ENCODE measurements at regions not wholly inside any gene's neighbourhood (a gene's known extent, or its start where the extent isn't known, plus 50 kb on each side); places are given as distances from the start of the nearest gene placed in this dataset.

GRCh38 chr15:39511000-39511915 is 69.6 kb upstream of the THBS1 start:
- no peak overlapping the region for H3K4me2 ChIP-seq (ENCODE audit: low read depth, low read length, poor library complexity, severe bottlenecking)
- H3K9me2 ChIP-seq (replicated peaks; ENCODE audit: insufficient read depth, low read length): no peaks in the 10 kb centered on the region
- no peaks in the 10 kb centered on the region for H4K20me1 ChIP-seq (ENCODE audit: low read depth, low read length)
- H3K4me3 ChIP-seq (ENCODE audit: insufficient read depth, low read length, poor library complexity, severe bottlenecking): no peak overlapping the region
- no peaks in the 10 kb centered on the region for H3K79me2 ChIP-seq (ENCODE audit: insufficient read depth, low read length)
- no peaks in the 10 kb centered on the region for H3F3A ChIP-seq (ENCODE audit: insufficient read depth)
- H3K36me3 ChIP-seq (ENCODE audit: low read length): no peaks in the 10 kb centered on the region
- no peaks in the 10 kb centered on the region for H3K9me3 ChIP-seq (ENCODE audit: insufficient read depth, low read length)
- no peak overlapping the region for H3K9ac ChIP-seq (ENCODE audit: low read length)
- no peak for TF ChIP-seq EZH2phosphoT487 (conservative IDR thresholded peaks at IDR 0.05; ENCODE audit: low read length)
- TF ChIP-seq, protein P1, sequence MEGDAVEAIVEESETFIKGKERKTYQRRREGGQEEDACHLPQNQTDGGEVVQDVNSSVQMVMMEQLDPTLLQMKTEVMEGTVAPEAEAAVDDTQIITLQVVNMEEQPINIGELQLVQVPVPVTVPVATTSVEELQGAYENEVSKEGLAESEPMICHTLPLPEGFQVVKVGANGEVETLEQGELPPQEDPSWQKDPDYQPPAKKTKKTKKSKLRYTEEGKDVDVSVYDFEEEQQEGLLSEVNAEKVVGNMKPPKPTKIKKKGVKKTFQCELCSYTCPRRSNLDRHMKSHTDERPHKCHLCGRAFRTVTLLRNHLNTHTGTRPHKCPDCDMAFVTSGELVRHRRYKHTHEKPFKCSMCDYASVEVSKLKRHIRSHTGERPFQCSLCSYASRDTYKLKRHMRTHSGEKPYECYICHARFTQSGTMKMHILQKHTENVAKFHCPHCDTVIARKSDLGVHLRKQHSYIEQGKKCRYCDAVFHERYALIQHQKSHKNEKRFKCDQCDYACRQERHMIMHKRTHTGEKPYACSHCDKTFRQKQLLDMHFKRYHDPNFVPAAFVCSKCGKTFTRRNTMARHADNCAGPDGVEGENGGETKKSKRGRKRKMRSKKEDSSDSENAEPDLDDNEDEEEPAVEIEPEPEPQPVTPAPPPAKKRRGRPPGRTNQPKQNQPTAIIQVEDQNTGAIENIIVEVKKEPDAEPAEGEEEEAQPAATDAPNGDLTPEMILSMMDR (IDR thresholded peaks at IDR 0.05; ENCODE audit: insufficient read depth, low read length, poor library complexity, severe bottlenecking): no peak
- H3K27me3 ChIP-seq (ENCODE audit: low read length): no peaks in the 10 kb centered on the region
- H3K27ac ChIP-seq (ENCODE audit: low read depth, low read length): no peak overlapping the region
- H2AFZ ChIP-seq (ENCODE audit: low read depth, low read length, severe bottlenecking): no peak overlapping the region

GRCh38 chr15:39511916-39512260 is 69.0 kb upstream of the THBS1 start:
- no peaks in the 10 kb centered on the region for H3K9me3 ChIP-seq (ENCODE audit: insufficient read depth, low read length)
- TF ChIP-seq EZH2phosphoT487 (conservative IDR thresholded peaks at IDR 0.05; ENCODE audit: low read length): no peak
- TF ChIP-seq, protein P1 (IDR thresholded peaks at IDR 0.05; ENCODE audit: insufficient read depth, low read length, poor library complexity, severe bottlenecking): no peak
- H3K9me2 ChIP-seq (replicated peaks; ENCODE audit: insufficient read depth, low read length): no peaks in the 10 kb centered on the region
- H3K9ac ChIP-seq (ENCODE audit: low read length): no peak overlapping the region
- H4K20me1 ChIP-seq (ENCODE audit: low read depth, low read length): no peaks in the 10 kb centered on the region
- no peaks in the 10 kb centered on the region for H3F3A ChIP-seq (ENCODE audit: insufficient read depth)
- no peak overlapping the region for H3K4me3 ChIP-seq (ENCODE audit: insufficient read depth, low read length, poor library complexity, severe bottlenecking)
- no peaks in the 10 kb centered on the region for H3K27me3 ChIP-seq (ENCODE audit: low read length)
- no peak overlapping the region for H3K27ac ChIP-seq (ENCODE audit: low read depth, low read length)
- H2AFZ ChIP-seq (ENCODE audit: low read depth, low read length, severe bottlenecking): no peak overlapping the region
- H3K36me3 ChIP-seq (ENCODE audit: low read length): no peaks in the 10 kb centered on the region
- no peak overlapping the region for H3K4me2 ChIP-seq (ENCODE audit: low read depth, low read length, poor library complexity, severe bottlenecking)
- H3K79me2 ChIP-seq (ENCODE audit: insufficient read depth, low read length): no peaks in the 10 kb centered on the region

DNA sequence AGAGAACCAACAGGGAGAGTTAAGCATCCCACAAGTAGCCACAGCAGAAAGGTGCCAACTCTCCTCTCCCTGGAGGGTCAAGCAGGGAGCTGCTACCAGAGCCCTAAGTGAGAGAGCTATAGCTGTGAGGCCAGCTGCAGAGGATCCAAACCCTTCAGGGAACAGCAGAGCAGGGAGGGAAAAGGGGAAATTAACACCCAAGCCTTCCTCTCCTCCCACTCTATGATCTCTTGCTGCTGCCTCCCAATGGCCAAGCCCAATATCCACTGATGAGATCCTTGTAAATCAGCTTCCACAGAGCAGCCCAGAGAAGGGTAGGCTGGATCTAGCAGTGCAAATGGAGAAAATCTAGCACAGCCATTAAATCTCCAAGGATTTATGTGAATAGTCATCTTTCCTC is 68.2 kb upstream of the THBS1 start:
- H4K20me1 ChIP-seq (ENCODE audit: low read depth, low read length): no peaks in the 10 kb centered on the region
- H3K27me3 ChIP-seq (ENCODE audit: low read length): no peaks in the 10 kb centered on the region
- TF ChIP-seq, protein P1 (IDR thresholded peaks at IDR 0.05; ENCODE audit: insufficient read depth, low read length, poor library complexity, severe bottlenecking): no peak
- no peak for TF ChIP-seq EZH2phosphoT487 (conservative IDR thresholded peaks at IDR 0.05; ENCODE audit: low read length)
- H2AFZ ChIP-seq (ENCODE audit: low read depth, low read length, severe bottlenecking): no peak overlapping the region
- H3F3A ChIP-seq (ENCODE audit: insufficient read depth): no peaks in the 10 kb centered on the region
- no peaks in the 10 kb centered on the region for H3K36me3 ChIP-seq (ENCODE audit: low read length)
- no peaks in the 10 kb centered on the region for H3K79me2 ChIP-seq (ENCODE audit: insufficient read depth, low read length)
- no peaks in the 10 kb centered on the region for H3K9me3 ChIP-seq (ENCODE audit: insufficient read depth, low read length)
- no peak overlapping the region for H3K27ac ChIP-seq (ENCODE audit: low read depth, low read length)
- no peak overlapping the region for H3K9ac ChIP-seq (ENCODE audit: low read length)
- no peaks in the 10 kb centered on the region for H3K9me2 ChIP-seq (replicated peaks; ENCODE audit: insufficient read depth, low read length)
- H3K4me2 ChIP-seq (ENCODE audit: low read depth, low read length, poor library complexity, severe bottlenecking): no peak overlapping the region
- no peak overlapping the region for H3K4me3 ChIP-seq (ENCODE audit: insufficient read depth, low read length, poor library complexity, severe bottlenecking)

All from SU-DHL-6 (cell line).